GM19328 (cell line): ENCODE measurements at regions not wholly inside any gene's neighbourhood (a gene's known extent, or its start where the extent isn't known, plus 50 kb on each side); places are given as distances from the start of the nearest gene placed in this dataset.

Experiments
- ATAC-seq: cut with Tn5 transposase; IDR thresholded peaks from one replicate; pipeline ENCODE4 v1.9.1; 2021; ENCODE audit warnings: mild to moderate bottlenecking, moderate library complexity; ENCODE audit not compliant: unreplicated experiment

GRCh38 chr3:15942936-15943335 lies 145.2 kb upstream of the ANKRD28 start:
- no peak for ATAC-seq

DNA sequence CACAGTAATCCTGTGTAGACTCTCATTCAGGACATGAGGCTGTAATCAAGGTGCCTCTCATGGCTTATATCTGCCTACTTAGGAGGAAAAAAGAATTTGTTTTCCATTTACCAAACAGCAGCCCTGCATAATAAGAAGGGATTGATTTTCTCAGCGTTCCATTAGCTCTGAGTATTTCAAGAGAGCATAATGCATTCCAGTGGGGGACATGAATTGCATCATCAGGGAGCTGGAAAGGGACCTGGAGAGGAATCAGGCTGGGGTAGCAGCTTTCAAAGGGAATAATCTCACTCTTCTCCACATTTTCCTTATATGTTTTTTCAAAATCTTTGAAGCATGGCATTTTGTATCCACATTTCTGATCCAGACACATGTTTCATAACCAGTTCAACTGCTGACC lies 150.6 kb upstream of the ANKRD28 start:
- no peak for ATAC-seq

DNA sequence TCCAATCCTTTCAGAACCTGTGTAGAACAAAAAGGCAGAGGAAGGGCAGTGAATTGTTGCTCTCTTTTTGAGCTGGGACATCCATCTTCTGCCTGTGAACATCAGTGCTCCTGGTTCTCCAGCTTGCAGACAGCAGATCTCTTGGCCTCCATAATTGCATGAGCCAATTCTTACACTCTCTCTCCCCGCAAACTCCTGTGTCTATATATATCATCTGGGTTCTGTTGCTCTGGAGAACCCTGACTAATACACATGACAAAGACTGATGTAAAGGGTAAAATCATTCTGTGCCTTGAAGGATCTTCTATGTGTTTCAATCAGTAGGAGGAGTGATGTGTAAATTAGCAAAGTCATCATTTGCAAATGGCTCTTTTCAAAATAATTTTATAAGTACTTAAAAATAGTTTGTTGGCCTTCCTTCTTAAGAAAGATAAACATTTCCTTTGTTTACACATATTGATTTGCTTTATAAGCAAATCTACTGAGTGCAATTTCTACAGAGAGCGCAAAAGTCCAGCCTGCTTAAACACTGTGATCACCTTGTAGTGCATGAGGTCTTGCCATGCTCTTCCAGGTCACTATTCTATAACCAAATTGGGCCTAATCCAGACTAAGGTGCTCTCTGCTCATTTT lies 154.9 kb upstream of the ANKRD28 start:
- no peak for ATAC-seq

GRCh38 chr3:15953841-15954240 lies 156.1 kb upstream of the ANKRD28 start:
- ATAC-seq, result no peak

DNA sequence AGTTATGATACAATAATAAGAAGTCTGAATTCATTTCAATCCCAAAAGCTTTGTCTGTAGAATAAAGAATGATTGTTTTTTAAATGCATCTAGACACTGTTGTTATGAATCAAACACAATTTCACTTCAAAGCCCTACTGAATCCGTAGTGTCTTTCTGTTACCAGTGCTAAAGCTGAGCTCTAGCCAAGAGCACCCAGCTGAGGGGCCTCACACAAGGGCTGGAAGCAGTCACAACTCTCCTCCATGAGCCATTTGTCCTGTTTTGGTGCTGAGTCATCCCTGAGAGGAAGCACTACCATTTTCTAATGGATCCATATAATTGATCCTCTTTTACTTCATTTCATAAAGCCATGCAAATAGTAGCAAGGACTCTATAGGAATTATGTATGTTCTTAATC lies 158.2 kb upstream of the ANKRD28 start:
- ATAC-seq, result no peak

DNA sequence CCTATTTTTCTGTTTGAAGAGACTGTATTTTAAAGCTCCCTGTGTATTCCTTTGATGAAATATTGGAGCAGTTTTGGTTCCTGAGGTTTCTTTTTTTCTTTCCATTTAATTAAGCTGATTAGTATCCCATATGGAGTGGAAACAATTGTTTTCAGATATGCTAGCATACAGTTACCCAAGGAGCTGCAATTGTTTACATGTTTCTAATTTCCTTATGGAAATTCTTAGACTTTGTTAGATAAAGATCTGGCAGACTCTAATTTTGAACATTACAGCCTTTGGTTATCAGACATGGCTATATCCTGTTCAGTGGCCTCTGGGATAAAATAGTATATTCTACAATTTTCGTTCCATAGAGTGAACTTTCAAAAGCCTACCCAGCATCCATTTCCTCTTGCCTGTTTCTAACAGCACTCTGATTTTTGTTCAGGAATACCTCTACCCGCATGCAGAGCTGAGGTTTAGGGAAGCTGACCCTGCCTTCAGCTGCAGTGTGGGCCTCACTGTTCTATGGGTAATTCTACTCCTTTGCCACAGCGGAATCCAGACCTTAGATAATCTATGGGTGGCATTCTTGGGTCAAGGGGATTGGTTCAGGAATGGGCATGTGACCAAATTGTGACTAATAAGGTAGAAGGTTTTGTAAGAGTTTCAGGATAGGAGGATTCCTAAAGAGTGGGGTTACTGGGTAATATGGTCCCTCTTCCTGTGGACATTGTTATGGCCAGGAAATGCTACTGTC lies 161.1 kb upstream of the ANKRD28 start:
- no peak for ATAC-seq

DNA sequence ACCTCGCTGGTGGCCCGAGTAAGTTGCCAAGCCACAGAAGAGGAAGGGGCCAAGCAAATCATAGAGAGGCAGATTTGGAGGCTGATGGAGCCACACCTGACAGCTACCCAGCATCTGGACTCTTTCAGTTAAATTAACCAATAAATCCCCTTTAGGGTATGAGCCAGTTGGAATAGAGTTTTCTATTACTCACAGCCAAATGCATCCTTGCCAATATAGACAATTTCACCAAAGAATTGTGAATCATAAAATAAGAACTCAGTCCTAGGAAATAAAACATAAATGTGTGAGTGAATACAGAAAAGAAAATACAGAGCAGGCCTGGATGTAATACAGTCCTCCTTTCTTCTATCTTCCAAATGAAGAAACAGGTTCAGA lies 161.6 kb upstream of the ANKRD28 start:
- no peak for ATAC-seq

DNA sequence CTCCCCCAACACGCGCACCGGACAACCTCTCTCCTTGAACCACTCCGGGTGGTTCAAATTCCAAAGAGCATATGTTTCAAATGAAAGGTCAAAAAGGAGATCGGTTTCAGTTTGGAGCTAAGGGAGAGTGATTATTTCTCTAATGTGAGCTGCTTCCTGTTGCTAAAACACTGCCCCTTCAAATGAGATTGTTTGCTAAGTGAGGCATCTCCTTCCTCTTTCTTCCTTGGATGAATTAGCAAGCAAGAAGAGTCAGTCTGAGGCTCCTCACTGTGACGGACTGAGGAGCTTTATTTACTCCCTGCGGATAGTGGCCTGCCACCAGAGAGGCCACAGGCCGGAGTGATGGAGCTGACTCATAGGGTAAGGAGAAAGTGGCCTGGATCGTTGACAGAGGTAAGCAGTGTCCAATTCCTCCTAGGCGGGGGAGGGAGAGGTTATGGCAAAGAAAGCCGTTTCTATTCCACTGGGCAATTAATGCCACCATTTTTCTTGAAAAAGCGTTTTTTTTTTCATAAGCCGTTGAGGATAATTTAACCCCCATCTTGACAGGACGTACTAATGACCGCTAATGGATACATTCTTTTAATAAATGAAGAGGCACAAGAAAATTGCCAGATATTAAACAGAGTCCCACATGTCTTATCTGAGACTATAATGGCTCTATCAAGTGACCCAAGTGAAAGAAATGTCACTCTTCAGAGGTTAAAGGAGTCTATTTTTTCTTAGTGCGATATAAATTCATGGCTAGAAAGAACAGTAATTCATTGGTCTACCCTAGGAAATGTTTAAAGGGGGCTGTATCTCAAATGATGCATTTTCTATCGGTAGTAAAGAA lies 167.0 kb upstream of the ANKRD28 start:
- ATAC-seq, result no peak

DNA sequence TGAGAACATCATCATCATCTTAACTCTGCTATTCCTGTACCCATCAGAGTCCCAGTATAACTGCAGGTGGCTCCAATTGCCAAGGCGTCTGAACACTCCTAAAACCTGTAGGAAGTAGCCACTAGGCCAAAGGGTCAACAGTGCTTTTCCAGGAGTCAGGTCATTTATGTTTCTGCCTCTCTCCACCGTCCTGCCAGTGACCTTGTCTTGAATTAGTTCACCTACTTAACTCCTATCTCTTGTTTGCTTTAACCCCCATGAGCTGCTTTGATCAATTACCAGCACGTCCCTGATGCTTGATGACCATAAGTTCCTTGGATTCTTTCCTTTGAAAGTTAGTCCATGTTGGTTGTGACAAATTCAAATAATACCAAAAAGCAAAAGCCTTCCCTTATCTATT lies 169.8 kb upstream of the ANKRD28 start:
- no peak for ATAC-seq

- no peak for ATAC-seq
These were observed 172.3 kb upstream of the ANKRD28 start for GRCh38 chr3:15969874-15970640.

DNA sequence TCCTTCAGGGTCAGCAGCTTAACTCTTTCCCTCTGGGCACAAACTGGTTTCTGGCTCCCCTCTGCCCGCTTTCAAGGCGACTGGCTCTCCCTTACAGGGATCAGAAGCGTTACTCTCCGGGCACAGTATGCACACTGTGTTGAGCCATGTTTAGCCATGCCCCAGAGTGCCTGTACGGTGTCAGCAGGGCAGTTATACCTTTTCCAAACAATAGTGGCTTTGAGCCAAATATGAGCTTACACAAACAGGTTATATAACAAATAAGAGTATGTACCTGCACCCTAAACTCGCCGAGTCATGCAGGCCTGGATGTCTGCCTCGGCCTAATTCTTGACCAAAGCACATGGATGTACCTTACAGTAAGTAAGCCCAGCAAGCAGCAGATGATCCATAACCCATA lies 175.6 kb upstream of the ANKRD28 start:
- ATAC-seq, result no peak

DNA sequence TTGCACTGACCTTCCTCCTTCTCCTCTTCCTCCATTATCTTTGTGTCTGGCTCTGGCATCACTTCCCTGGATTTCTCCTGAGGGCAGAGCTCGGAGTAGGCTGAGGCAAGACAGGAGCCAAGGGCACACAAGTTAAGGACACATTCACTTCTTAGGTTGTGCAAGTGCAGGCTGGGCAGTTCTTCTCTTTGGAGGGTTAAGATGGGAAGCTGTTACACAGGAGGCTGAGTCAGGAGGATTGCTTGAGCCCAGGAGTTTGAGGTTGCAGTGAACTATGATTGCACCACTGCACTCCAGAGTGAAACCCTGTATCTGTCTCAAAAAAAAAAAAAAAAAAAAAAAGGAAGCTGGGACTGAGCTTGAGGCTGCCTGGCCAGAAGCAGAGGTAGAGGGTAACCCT lies 176.2 kb upstream of the ANKRD28 start:
- ATAC-seq, result no peak

DNA sequence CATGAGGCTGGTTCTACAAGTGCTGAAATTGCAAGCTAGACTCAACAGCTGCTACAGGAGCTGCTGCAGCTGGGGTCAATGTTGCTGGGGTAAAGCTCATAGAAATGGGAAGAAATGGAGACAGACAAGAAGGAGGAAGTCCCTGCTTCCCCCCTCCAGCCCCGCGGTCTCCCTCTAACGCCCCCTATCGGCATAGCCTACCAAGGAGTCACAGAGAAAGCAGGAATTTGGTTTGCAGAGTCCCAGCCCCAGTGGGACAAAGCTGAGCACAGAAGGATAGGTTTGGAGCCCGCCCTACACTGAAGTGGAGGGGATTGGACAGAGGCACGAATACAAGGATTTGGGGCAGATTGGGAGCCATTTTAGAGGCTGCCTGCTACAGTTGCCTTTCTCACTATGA lies 176.9 kb upstream of the ANKRD28 start:
- no peak for ATAC-seq

DNA sequence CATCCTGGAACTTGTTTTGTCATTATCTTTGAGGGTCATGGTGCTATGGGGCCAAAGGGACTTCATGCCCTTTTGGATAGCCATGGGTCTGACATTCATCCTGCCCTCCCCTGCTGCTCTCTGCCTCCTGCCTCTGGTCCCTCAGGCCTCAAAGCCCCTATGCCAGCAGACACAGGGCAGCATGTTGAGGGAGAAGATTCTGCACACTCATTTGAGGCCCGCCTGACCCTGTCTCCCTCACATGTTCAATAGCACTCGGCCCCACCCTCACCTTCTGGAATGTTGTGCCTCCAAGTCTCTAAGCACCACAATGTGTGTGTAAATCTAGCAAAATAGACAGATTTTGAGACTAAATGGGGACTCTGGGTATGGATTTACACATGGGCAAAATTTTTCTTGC lies 178.7 kb upstream of the ANKRD28 start:
- no peak for ATAC-seq

GRCh38 chr3:15977090-15977489 lies 179.3 kb upstream of the ANKRD28 start:
- no peak for ATAC-seq

GRCh38 chr3:15977598-15978232 lies 179.9 kb upstream of the ANKRD28 start:
- ATAC-seq, result no peak

DNA sequence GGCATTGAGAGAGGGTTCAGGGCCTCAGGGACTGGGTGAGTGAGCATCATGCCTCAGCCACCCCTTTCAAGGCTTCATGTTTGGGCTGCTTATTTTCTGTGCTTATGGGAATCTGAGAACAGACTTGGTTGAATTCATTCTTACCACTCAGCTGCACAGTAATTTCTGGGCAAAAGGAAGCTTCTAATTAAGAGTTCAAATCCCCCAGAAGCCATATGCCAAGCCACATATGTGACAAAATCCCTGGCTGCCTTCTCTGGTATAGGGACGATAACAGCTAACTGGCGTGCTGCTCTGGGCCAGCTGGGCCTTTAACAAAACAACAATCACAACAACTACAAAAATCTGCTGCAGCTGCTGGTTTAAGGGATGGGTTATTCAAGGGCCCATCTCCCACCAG lies 181.0 kb upstream of the ANKRD28 start:
- no peak for ATAC-seq

DNA sequence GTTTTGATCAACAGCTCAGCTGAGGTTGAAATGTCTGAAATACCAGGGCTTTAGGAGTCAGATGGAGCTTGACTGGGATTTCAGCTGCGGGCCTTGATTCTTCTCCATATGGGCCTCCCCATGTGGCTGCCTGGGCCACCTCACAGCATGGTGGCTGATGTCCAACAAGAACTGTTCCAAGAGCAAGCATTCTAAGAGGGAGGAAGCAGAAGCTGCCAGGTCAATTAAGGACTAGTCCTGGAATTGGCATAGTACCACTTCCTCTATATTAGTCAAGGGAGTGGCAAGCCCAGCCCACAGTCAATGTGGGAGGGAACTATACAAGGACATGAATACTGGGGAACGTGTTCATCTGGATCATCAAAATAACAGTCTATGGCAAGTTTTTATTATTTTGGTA lies 181.7 kb upstream of the ANKRD28 start:
- no peak for ATAC-seq

DNA sequence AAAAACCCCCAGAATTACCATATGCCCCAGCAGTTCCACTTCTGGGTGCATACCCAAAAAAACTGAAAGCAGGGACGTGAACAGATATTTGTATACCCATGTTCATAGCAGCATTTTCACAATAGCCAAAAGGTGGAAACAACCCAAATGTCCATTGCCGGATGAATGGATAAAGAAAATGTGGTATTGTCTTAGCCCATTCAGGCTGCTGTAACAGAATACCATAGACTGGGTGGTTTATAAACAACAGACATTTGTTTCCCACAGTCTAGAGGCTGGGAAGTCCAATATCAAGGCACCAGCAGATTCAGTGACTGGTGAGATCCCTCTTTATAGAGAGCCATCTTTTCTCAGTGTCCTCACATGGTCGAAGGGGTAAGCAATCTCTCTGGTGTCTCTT lies 182.1 kb upstream of the ANKRD28 start:
- ATAC-seq, result no peak

GRCh38 chr3:15982243-15982642 lies 184.5 kb upstream of the ANKRD28 start:
- no peak for ATAC-seq

DNA sequence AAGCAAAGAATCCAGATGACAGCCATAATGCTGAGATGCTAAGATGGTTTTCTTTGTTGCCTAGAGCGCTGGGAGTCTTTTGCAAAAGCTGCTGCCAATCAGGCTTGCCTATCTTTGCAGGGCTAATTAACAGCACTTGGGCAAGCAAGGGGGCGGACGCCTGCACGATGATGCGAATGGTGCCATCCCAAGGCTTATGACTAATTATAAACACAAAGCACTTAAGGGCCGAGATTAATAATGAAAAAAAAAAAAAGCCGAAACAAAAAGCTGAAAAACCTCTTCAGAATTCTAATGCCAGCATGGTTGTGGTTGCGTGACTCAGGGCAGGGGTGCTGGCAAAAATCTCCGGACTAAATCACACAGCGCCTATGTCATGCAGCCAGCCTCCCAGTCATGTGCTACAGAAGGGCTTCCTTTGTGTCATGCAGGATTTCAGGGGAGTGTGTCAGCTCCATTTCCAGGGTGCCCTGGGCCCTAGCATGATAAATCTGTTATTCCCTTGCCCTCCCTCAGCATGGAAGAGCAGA lies 185.0 kb upstream of the ANKRD28 start:
- ATAC-seq, result no peak
